GM19035 (cell line): ENCODE measurements at regions not wholly inside any gene's neighbourhood (a gene's known extent, or its start where the extent isn't known, plus 50 kb on each side); places are given as distances from the start of the nearest gene placed in this dataset.
A peak's percentile ranks its signal among the peaks of the same experiment; 100 is the strongest.
"Not testable (repeated sequence)": the region's sequence is repeated elsewhere in the genome, so short reads cannot be mapped to it uniquely, and the experiment has no call there.

Source experiments
- ATAC-seq: cut with Tn5 transposase; IDR thresholded peaks from one replicate; pipeline ENCODE4 v1.9.1; 2021; ENCODE audit not compliant: unreplicated experiment

GRCh38 chr3:34106879-34107278 is 308.4 kb downstream of the PDCD6IP start:
- peak; percentile 44 for ATAC-seq

- ATAC-seq = peak; percentile 53
Observed at GRCh38 chr3:34107669-34108068, 309.2 kb downstream of the PDCD6IP start.

GRCh38 chr3:34109021-34109420 is 310.6 kb downstream of the PDCD6IP start:
- ATAC-seq = no peak

GRCh38 chr3:34109846-34110245 is 311.4 kb downstream of the PDCD6IP start:
- ATAC-seq = peak; percentile 42

GRCh38 chr3:34111361-34111760 is 312.9 kb downstream of the PDCD6IP start:
- no peak for ATAC-seq

GRCh38 chr3:34112261-34112660 is 313.8 kb downstream of the PDCD6IP start:
- ATAC-seq = not testable (repeated sequence)

GRCh38 chr3:34131091-34131490 is 332.7 kb downstream of the PDCD6IP start:
- no peak for ATAC-seq

- ATAC-seq = no peak
Observed at GRCh38 chr3:34132069-34132692, 333.8 kb downstream of the PDCD6IP start.

- no peak for ATAC-seq
Observed at GRCh38 chr3:34139566-34139965, 341.1 kb downstream of the PDCD6IP start.

GRCh38 chr3:34140616-34141015 is 342.2 kb downstream of the PDCD6IP start:
- no peak for ATAC-seq

- ATAC-seq = no peak
Observed at GRCh38 chr3:34141841-34142337, 343.5 kb downstream of the PDCD6IP start.

GRCh38 chr3:34145796-34146195 is 347.4 kb downstream of the PDCD6IP start:
- ATAC-seq = no peak

- no peak for ATAC-seq
Observed at GRCh38 chr3:34146596-34146995, 348.2 kb downstream of the PDCD6IP start.

GRCh38 chr3:34150992-34151391 is 352.6 kb downstream of the PDCD6IP start:
- no peak for ATAC-seq

- no peak for ATAC-seq
Observed at GRCh38 chr3:34152656-34153055, 354.2 kb downstream of the PDCD6IP start.

- ATAC-seq = no peak
Observed at GRCh38 chr3:34155108-34155507, 356.7 kb downstream of the PDCD6IP start.

GRCh38 chr3:34155666-34156065 is 357.2 kb downstream of the PDCD6IP start:
- no peak for ATAC-seq

GRCh38 chr3:34157491-34157890 is 359.1 kb downstream of the PDCD6IP start:
- no peak for ATAC-seq

- ATAC-seq = no peak
Observed at GRCh38 chr3:34159613-34160420, 361.4 kb downstream of the PDCD6IP start.

- ATAC-seq = not testable (repeated sequence)
Observed at GRCh38 chr3:34169636-34170035, 371.2 kb downstream of the PDCD6IP start.

GRCh38 chr3:34174740-34175139 is 376.3 kb downstream of the PDCD6IP start:
- ATAC-seq = no peak

- no peak for ATAC-seq
Observed at GRCh38 chr3:34175636-34176176, 377.3 kb downstream of the PDCD6IP start.
